ENCODE measurements at regions not wholly inside any gene's neighbourhood (a gene's known extent, or its start where the extent isn't known, plus 50 kb on each side); places are given as distances from the start of the nearest gene placed in this dataset.

- TF ChIP-seq CTCF (IDR thresholded peaks at IDR 0.05) (no peak), POLR2A (IDR thresholded peaks at IDR 0.05) (no peak)
Observed at GRCh38 chr14:105917933-105918436, 391.6 kb downstream of the TMEM121 start.
